Uterus (tissue), 2 donors: ENCODE measurements at regions not wholly inside any gene's neighbourhood (a gene's known extent, or its start where the extent isn't known, plus 50 kb on each side); places are given as distances from the start of the nearest gene placed in this dataset.

ENCODE experiments used
- POLR2A ChIP-seq, 2 donors: fragments of 450-650 bp; IDR thresholded peaks; one replicate each; pipeline ENCODE4 v1.6.1; 2016; ENCODE audit warnings: antibody characterized with exemption in 2 of 2, mild to moderate bottlenecking in 1 of 2, moderate library complexity in 1 of 2
- TF ChIP-seq, protein P1 (sequence below), 4 experiments: fragments of 200-600 bp in 2 of 4; fragments of 450-650 bp in 2 of 4; sonication (generic) in 2 of 4; IDR thresholded peaks; one replicate each; pipeline ENCODE4 v1.5.1; 2016 to 2019; ENCODE audit warnings: antibody characterized with exemption in 4 of 4, mild to moderate bottlenecking in 2 of 4, moderate library complexity in 1 of 4

DNA sequence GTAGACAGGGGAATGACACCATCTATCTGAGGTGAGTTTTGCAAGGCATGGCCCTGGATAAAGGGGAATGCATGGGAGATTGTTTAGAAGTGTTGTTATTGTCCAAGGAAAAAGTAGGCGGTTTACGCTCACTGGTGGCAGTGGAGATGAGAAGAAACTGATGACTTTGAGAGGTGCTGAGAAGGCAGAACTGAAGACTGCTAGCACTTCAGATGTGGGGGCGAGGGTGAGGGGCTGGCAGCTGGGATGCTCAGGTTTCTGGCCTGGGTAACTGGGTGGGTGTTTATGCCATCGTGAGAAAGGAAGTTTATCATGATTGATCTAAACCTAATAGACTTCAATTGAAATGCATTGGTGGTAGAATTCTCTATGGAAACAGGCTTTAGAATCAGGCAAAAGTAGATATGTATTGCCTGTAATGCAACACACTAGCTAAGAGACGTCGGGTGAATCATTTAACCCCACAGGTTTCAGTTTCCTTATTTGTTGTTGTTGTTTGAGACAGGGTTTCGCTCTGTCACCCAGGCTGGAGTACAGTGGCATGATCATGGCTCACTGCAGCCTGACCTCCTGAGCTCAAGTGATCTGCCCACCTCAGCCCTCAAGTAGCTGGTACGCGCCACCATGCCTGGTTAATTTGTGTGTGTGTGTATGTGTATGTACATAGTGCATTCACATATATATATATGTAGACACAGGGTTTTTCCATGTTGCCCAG is 123.5 kb downstream of the SLC24A2 start:
- TF ChIP-seq, protein P1, sequence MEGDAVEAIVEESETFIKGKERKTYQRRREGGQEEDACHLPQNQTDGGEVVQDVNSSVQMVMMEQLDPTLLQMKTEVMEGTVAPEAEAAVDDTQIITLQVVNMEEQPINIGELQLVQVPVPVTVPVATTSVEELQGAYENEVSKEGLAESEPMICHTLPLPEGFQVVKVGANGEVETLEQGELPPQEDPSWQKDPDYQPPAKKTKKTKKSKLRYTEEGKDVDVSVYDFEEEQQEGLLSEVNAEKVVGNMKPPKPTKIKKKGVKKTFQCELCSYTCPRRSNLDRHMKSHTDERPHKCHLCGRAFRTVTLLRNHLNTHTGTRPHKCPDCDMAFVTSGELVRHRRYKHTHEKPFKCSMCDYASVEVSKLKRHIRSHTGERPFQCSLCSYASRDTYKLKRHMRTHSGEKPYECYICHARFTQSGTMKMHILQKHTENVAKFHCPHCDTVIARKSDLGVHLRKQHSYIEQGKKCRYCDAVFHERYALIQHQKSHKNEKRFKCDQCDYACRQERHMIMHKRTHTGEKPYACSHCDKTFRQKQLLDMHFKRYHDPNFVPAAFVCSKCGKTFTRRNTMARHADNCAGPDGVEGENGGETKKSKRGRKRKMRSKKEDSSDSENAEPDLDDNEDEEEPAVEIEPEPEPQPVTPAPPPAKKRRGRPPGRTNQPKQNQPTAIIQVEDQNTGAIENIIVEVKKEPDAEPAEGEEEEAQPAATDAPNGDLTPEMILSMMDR (IDR thresholded peaks at IDR 0.05), result no peak
- no peak for TF ChIP-seq POLR2A (IDR thresholded peaks at IDR 0.05)
